GM23338 (cell line): ENCODE measurements at regions not wholly inside any gene's neighbourhood (a gene's known extent, or its start where the extent isn't known, plus 50 kb on each side); places are given as distances from the start of the nearest gene placed in this dataset.
"Not testable (repeated sequence)": the region's sequence is repeated elsewhere in the genome, so short reads cannot be mapped to it uniquely, and the experiment has no call there.

Experiments
- ATAC-seq: fragments of 200-7000 bp; cut with Tn5 transposase; 3 replicates; pipeline ENCODE4 v1.9.1; 2020
- DNase-seq: peaks from one replicate; pipeline ENCODE4 v3.0.0-alpha.2; 2015; ENCODE audit warnings: low spot score
- H2AFZ ChIP-seq: fragments of 200-600 bp; sonication (generic); 2 replicates; pipeline ENCODE4 v1.8.0; 2016; ENCODE audit warnings: antibody characterized with exemption, mild to moderate bottlenecking, moderate library complexity
- H3F3A ChIP-seq: fragments of 200-600 bp; sonication (generic); replicated peaks from 2 replicates; pipeline ENCODE4 v1.8.0; 2017; ENCODE audit warnings: antibody characterized with exemption, mixed run types, low read depth
- H3K27ac ChIP-seq: fragments of 200-600 bp; sonication (generic); 2 replicates; pipeline ENCODE4 v1.6.1; 2016; ENCODE audit warnings: low read depth
- H3K27me3 ChIP-seq: fragments of 200-600 bp; sonication (generic); 2 replicates; pipeline ENCODE4 v1.8.0; 2016; ENCODE audit warnings: mild to moderate bottlenecking, mixed run types, moderate library complexity; ENCODE audit not compliant: insufficient read depth
- H3K36me3 ChIP-seq: fragments of 200-600 bp; sonication (generic); 2 replicates; pipeline ENCODE4 v1.8.0; 2016; ENCODE audit warnings: mild to moderate bottlenecking; ENCODE audit not compliant: insufficient read depth
- H3K4me1 ChIP-seq: fragments of 200-600 bp; sonication (generic); 2 replicates; pipeline ENCODE4 v1.8.0; 2016; ENCODE audit warnings: mild to moderate bottlenecking, moderate library complexity; ENCODE audit not compliant: insufficient read depth
- H3K4me2 ChIP-seq: fragments of 200-600 bp; sonication (generic); 2 replicates; pipeline ENCODE4 v1.7.1; 2017; ENCODE audit warnings: mixed run types
- H3K4me3 ChIP-seq: fragments of 200-600 bp; sonication (generic); 2 replicates; pipeline ENCODE4 v1.6.1; 2016; ENCODE audit warnings: mixed run types
- H3K79me2 ChIP-seq: fragments of 200-600 bp; sonication (generic); replicated peaks from 2 replicates; pipeline ENCODE4 v1.8.0; 2017; ENCODE audit warnings: mild to moderate bottlenecking; ENCODE audit not compliant: insufficient read depth
- H3K9me2 ChIP-seq: fragments of 200-600 bp; sonication (generic); 2 replicates; pipeline ENCODE4 v1.8.0; 2017; ENCODE audit not compliant: insufficient read depth
- H4K20me1 ChIP-seq: fragments of 200-600 bp; sonication (generic); replicated peaks from 2 replicates; pipeline ENCODE4 v1.8.0; 2017; ENCODE audit warnings: mild to moderate bottlenecking; ENCODE audit not compliant: insufficient read depth
- H3K27ac Mint-ChIP-seq: 2 replicates; pipeline ENCODE4 v1.8.0; 2020; ENCODE audit warnings: inconsistent platforms, mild to moderate bottlenecking, moderate library complexity, mixed read lengths
- H3K27me3 Mint-ChIP-seq: 3 replicates; pipeline ENCODE4 v1.8.0; 2022; ENCODE audit warnings: low read depth, mild to moderate bottlenecking, moderate library complexity, mixed read lengths, inconsistent platforms; ENCODE audit not compliant: insufficient read depth, poor library complexity
- H3K36me3 Mint-ChIP-seq: 3 replicates; pipeline ENCODE4 v1.8.0; 2021; ENCODE audit warnings: low read depth, mild to moderate bottlenecking, inconsistent platforms, moderate library complexity, mixed read lengths
- H3K4me1 Mint-ChIP-seq: 3 replicates; pipeline ENCODE4 v1.8.0; 2020; ENCODE audit warnings: mild to moderate bottlenecking, inconsistent platforms, mixed read lengths
- H3K4me3 Mint-ChIP-seq: 3 replicates; pipeline ENCODE4 v1.8.0; 2021; ENCODE audit warnings: moderate library complexity, mild to moderate bottlenecking, inconsistent platforms, mixed read lengths
- H3K9me3 Mint-ChIP-seq: 3 replicates; pipeline ENCODE4 v1.8.0; 2020; ENCODE audit warnings: moderate library complexity, mild to moderate bottlenecking, inconsistent platforms, mixed read lengths
- CREB1 ChIP-seq: fragments of 250-450 bp; sonication (Bioruptor Pico); IDR thresholded peaks from 2 replicates; pipeline ENCODE4 v1.5.0; 2020; ENCODE audit warnings: low read depth, mild to moderate bottlenecking, moderate library complexity
- EZH2 ChIP-seq: fragments of 200-600 bp; sonication (generic); IDR thresholded peaks from one replicate; pipeline ENCODE4 v1.8.0; 2017; ENCODE audit warnings: antibody characterized with exemption, mild to moderate bottlenecking, low read depth; ENCODE audit not compliant: unreplicated experiment
- EZH2phosphoT487 ChIP-seq: fragments of 200-600 bp; sonication (generic); IDR thresholded peaks from one replicate; pipeline ENCODE4 v1.8.1; 2018; ENCODE audit warnings: antibody characterized with exemption; ENCODE audit not compliant: unreplicated experiment
- JUNB ChIP-seq: IDR thresholded peaks from one replicate; pipeline ENCODE4 v1.6.1; 2016; ENCODE audit warnings: antibody characterized with exemption; ENCODE audit not compliant: unreplicated experiment
- NANOG ChIP-seq: IDR thresholded peaks from 2 replicates; pipeline ENCODE4 v1.6.1; 2016; ENCODE audit warnings: antibody characterized with exemption, borderline replicate concordance
- POLR2AphosphoS5 ChIP-seq: IDR thresholded peaks from 2 replicates; pipeline ENCODE4 v1.6.1; 2016; ENCODE audit warnings: antibody characterized with exemption, low read depth
- STAT1 ChIP-seq: IDR thresholded peaks from one replicate; pipeline ENCODE4 v1.6.1; 2016; ENCODE audit warnings: antibody characterized with exemption; ENCODE audit not compliant: unreplicated experiment
- ZNF114 ChIP-seq: fragments of 250-450 bp; sonication (Bioruptor Pico); IDR thresholded peaks from 2 replicates; pipeline ENCODE4 v1.5.0; 2020; ENCODE audit warnings: mild to moderate bottlenecking, moderate library complexity
- ZNF331 ChIP-seq: fragments of 250-450 bp; sonication (Bioruptor Pico); IDR thresholded peaks from 2 replicates; pipeline ENCODE4 v1.5.0; 2020; ENCODE audit warnings: low read depth, mild to moderate bottlenecking, moderate library complexity
- TF ChIP-seq, protein P1 (sequence below): fragments of 250-450 bp; sonication (Bioruptor Pico); IDR thresholded peaks from 2 replicates; pipeline ENCODE4 v1.5.0; 2020; ENCODE audit warnings: mild to moderate bottlenecking, moderate library complexity
- TF ChIP-seq, protein P2 (sequence below): IDR thresholded peaks from 2 replicates; pipeline ENCODE4 v1.6.1; 2016; ENCODE audit warnings: antibody characterized with exemption
- TF ChIP-seq, protein P3 (sequence below), 2 experiments: fragments of 200-600 bp in 1 of 2; sonication (generic) in 1 of 2; conservative IDR thresholded peaks; 2 replicates each; pipeline versions ENCODE4 v1.5.1 to v1.6.1; 2016 to 2017; ENCODE audit warnings: antibody characterized with exemption in 2 of 2, low read depth in 2 of 2, mild to moderate bottlenecking in 2 of 2, moderate library complexity in 1 of 2

DNA sequence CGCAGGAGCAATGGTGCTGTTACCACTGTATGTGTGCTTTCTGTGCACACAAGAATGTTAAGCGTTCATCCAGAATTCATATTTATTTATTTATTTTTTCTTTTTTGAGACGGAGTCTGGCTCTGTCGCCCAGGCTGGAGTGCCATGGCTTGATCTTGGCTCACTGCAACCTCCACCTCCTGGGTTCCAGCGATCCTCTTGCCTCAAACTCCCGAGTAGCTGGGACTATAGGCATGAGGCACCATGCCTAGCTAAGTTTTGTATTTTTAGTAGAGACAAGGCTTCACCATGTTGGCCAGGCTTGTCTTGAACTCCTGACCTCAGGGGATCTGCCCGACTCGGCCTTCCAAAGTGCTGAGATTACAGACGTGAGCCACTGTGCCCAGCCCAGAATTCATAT is 101.8 kb upstream of the SLC38A2 start:
- H3K4me3 ChIP-seq, H3K9me2 ChIP-seq, H3K27ac ChIP-seq, H3K36me3 ChIP-seq, H2AFZ ChIP-seq, H3K27ac Mint-ChIP-seq, H3K27me3 Mint-ChIP-seq, H3K36me3 Mint-ChIP-seq, H3K27me3 ChIP-seq, H3F3A ChIP-seq, H4K20me1 ChIP-seq, H3K4me3 Mint-ChIP-seq, H3K9me3 Mint-ChIP-seq, H3K79me2 ChIP-seq, H3K4me2 ChIP-seq, ATAC-seq, DNase-seq: not testable (repeated sequence)
- H3K4me1 ChIP-seq: peaks cover 11% of the 10 kb centered on the region; the same call in 1 of the 2 replicates
- peaks cover 14% of the 10 kb centered on the region for H3K4me1 Mint-ChIP-seq

DNA sequence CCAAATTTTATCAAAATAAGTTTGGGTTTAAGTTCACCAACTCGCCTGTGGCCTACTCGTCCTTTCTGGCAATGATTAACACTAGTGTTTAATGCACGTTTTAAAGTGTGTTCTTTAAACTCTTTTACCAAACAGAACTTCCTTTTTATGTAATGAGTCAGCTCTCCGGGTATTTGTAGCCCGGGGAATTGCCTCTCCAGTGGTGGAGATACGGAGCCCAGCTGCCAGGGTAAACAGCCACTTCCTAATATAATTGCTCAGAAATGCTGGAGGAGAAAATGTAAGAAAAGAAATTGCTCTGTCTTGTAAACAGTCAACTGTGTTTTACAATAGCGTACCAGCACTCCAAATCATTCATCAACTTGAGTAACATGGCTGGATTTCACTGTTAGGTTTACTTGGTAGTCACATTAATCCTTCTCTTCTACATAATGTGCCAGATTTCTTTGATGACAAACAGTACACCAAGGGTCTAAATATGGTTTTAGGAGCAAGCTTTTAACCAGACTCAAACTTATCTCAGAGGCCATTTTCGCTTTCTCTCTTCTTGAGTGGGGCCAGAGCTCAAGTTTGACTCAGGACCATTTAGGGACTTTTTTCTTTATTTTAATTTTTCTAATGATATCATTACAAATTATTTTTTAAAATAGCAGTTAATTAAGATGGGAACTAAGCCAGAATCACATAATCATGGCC is 101.2 kb upstream of the SLC38A2 start:
- H3K27me3 ChIP-seq: no peaks in the 10 kb centered on the region
- H3K4me1 ChIP-seq: peaks cover 13% of the 10 kb centered on the region; the same call in 1 of the 2 replicates
- H3K79me2 ChIP-seq: no peaks in the 10 kb centered on the region
- H3K4me2 ChIP-seq: no peak overlapping the region
- DNase-seq (no peak), ATAC-seq (no peak)
- peaks cover 3% of the 10 kb centered on the region; the same call in 2 of the 3 replicates for H3K36me3 Mint-ChIP-seq
- H3K4me3 ChIP-seq: no peak overlapping the region
- H3K27ac ChIP-seq: no peak overlapping the region
- no peaks in the 10 kb centered on the region; the same call in 1 of the 2 replicates for H3K9me2 ChIP-seq
- no peaks in the 10 kb centered on the region for H3F3A ChIP-seq
- peaks cover 14% of the 10 kb centered on the region for H3K4me1 Mint-ChIP-seq
- no peak overlapping the region; the same call in 1 of the 2 replicates for H2AFZ ChIP-seq
- no peaks in the 10 kb centered on the region for H3K9me3 Mint-ChIP-seq
- H3K4me3 Mint-ChIP-seq: no peak overlapping the region
- H3K27ac Mint-ChIP-seq: peak overlapping the region; percentile 74
- H4K20me1 ChIP-seq: no peaks in the 10 kb centered on the region
- no peaks in the 10 kb centered on the region for H3K36me3 ChIP-seq
- H3K27me3 Mint-ChIP-seq: no peaks in the 10 kb centered on the region
- TF ChIP-seq EZH2: no peak
- no peak for TF ChIP-seq JUNB
- TF ChIP-seq NANOG: no peak
- TF ChIP-seq, protein P1, sequence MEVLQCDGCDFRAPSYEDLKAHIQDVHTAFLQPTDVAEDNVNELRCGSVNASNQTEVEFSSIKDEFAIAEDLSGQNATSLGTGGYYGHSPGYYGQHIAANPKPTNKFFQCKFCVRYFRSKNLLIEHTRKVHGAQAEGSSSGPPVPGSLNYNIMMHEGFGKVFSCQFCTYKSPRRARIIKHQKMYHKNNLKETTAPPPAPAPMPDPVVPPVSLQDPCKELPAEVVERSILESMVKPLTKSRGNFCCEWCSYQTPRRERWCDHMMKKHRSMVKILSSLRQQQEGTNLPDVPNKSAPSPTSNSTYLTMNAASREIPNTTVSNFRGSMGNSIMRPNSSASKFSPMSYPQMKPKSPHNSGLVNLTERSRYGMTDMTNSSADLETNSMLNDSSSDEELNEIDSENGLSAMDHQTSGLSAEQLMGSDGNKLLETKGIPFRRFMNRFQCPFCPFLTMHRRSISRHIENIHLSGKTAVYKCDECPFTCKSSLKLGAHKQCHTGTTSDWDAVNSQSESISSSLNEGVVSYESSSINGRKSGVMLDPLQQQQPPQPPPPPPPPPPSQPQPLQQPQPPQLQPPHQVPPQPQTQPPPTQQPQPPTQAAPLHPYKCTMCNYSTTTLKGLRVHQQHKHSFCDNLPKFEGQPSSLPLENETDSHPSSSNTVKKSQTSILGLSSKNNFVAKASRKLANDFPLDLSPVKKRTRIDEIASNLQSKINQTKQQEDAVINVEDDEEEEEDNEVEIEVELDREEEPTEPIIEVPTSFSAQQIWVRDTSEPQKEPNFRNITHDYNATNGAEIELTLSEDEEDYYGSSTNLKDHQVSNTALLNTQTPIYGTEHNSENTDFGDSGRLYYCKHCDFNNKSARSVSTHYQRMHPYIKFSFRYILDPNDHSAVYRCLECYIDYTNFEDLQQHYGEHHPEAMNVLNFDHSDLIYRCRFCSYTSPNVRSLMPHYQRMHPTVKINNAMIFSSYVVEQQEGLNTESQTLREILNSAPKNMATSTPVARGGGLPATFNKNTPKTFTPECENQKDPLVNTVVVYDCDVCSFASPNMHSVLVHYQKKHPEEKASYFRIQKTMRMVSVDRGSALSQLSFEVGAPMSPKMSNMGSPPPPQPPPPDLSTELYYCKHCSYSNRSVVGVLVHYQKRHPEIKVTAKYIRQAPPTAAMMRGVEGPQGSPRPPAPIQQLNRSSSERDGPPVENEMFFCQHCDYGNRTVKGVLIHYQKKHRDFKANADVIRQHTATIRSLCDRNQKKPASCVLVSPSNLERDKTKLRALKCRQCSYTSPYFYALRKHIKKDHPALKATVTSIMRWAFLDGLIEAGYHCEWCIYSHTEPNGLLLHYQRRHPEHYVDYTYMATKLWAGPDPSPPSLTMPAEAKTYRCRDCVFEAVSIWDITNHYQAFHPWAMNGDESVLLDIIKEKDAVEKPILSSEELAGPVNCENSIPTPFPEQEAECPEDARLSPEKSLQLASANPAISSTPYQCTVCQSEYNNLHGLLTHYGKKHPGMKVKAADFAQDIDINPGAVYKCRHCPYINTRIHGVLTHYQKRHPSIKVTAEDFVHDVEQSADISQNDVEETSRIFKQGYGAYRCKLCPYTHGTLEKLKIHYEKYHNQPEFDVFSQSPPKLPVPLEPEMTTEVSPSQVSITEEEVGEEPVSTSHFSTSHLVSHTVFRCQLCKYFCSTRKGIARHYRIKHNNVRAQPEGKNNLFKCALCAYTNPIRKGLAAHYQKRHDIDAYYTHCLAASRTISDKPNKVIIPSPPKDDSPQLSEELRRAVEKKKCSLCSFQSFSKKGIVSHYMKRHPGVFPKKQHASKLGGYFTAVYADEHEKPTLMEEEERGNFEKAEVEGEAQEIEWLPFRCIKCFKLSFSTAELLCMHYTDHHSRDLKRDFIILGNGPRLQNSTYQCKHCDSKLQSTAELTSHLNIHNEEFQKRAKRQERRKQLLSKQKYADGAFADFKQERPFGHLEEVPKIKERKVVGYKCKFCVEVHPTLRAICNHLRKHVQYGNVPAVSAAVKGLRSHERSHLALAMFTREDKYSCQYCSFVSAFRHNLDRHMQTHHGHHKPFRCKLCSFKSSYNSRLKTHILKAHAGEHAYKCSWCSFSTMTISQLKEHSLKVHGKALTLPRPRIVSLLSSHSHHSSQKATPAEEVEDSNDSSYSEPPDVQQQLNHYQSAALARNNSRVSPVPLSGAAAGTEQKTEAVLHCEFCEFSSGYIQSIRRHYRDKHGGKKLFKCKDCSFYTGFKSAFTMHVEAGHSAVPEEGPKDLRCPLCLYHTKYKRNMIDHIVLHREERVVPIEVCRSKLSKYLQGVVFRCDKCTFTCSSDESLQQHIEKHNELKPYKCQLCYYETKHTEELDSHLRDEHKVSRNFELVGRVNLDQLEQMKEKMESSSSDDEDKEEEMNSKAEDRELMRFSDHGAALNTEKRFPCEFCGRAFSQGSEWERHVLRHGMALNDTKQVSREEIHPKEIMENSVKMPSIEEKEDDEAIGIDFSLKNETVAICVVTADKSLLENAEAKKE (CRISPR knock-in tag): no peak
- TF ChIP-seq STAT1: no peak
- no peak for TF ChIP-seq POLR2AphosphoS5
- no peak for TF ChIP-seq CREB1 (CRISPR knock-in tag)
- TF ChIP-seq EZH2phosphoT487: no peak
- TF ChIP-seq, protein P2, sequence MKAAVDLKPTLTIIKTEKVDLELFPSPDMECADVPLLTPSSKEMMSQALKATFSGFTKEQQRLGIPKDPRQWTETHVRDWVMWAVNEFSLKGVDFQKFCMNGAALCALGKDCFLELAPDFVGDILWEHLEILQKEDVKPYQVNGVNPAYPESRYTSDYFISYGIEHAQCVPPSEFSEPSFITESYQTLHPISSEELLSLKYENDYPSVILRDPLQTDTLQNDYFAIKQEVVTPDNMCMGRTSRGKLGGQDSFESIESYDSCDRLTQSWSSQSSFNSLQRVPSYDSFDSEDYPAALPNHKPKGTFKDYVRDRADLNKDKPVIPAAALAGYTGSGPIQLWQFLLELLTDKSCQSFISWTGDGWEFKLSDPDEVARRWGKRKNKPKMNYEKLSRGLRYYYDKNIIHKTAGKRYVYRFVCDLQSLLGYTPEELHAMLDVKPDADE: no peak
- TF ChIP-seq, protein P3, sequence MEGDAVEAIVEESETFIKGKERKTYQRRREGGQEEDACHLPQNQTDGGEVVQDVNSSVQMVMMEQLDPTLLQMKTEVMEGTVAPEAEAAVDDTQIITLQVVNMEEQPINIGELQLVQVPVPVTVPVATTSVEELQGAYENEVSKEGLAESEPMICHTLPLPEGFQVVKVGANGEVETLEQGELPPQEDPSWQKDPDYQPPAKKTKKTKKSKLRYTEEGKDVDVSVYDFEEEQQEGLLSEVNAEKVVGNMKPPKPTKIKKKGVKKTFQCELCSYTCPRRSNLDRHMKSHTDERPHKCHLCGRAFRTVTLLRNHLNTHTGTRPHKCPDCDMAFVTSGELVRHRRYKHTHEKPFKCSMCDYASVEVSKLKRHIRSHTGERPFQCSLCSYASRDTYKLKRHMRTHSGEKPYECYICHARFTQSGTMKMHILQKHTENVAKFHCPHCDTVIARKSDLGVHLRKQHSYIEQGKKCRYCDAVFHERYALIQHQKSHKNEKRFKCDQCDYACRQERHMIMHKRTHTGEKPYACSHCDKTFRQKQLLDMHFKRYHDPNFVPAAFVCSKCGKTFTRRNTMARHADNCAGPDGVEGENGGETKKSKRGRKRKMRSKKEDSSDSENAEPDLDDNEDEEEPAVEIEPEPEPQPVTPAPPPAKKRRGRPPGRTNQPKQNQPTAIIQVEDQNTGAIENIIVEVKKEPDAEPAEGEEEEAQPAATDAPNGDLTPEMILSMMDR (conservative IDR thresholded peaks at IDR 0.05; ENCODE audit: low read depth in 2 of 2): no peak
- TF ChIP-seq ZNF114: no peak
- no peak for TF ChIP-seq ZNF331 (CRISPR knock-in tag)
